ENCODE measurements at regions not wholly inside any gene's neighbourhood (a gene's known extent, or its start where the extent isn't known, plus 50 kb on each side); places are given as distances from the start of the nearest gene placed in this dataset.

DNA sequence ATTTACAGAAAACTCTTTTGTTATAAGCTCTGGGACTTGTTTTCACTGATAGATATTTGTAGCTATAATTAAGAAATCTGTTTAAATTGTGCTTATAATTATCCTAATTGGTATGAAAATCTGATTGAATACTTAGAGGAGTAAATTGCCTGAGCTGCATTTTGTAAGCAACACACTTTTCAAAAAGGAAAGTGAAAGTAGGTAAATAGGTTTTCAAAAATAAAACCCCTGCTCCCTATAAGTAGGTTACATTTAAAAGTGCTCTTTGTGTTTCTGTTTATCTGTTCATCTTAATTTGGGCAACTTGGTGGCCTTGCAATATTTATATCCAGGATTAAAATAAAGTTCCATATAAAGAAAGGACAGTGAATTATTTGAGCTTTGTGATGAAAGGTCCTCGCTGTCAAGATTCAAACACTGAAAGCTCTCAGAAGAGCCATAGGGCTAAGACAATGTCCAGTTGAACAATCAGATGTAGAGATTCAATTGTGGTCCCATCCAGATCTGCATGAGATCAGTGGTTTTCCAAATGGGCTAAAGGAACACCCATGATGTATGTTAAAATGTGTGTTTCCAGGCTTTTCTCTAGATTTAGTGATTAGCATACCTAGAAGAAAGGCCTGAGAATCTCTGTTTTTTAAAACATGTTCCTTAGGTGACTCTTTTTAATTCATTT, 371.6 kb downstream of the RPRM start:
- Histone ChIP-seq H2BK15ac (ENCODE audit: low read depth, poor library complexity, severe bottlenecking) (no peak overlapping the region), H2AFZ (ENCODE audit: low read depth, low read length) (no peak overlapping the region), H3K18ac (ENCODE audit: low read depth in 1 of 2, low read length in 2 of 2) (no peak overlapping the region), H2AK5ac (ENCODE audit: low read length, severe bottlenecking) (no peak overlapping the region), H4K8ac (ENCODE audit: low read length) (no peak overlapping the region), H3K4me2 (ENCODE audit: low read length, poor library complexity, severe bottlenecking) (no peak overlapping the region), H3K14ac (ENCODE audit: low read length in 2 of 2) (no peak overlapping the region), H3K9ac (ENCODE audit: low read length) (peak overlapping the region; percentile 42), H3K4me3 (ENCODE audit: insufficient read depth in 1 of 2, low read depth in 1 of 2, low read length in 2 of 2) (peak overlapping the region in 1 of 2 experiments; percentile 60), H3K9me3 (ENCODE audit: control insufficient read depth, low read length) (no peaks in the 10 kb centered on the region), H2BK120ac (ENCODE audit: low read depth, low read length) (no peak overlapping the region), H3K23ac (ENCODE audit: low read length in 2 of 2) (no peak overlapping the region), H3K4me1 (ENCODE audit: control insufficient read depth, insufficient read depth, low read depth, low read length) (no peaks in the 10 kb centered on the region), H3K27ac (ENCODE audit: low read length, poor library complexity, severe bottlenecking) (no peak overlapping the region), H2BK12ac (ENCODE audit: low read length in 2 of 2) (no peak overlapping the region), H3K4ac (ENCODE audit: low read depth in 1 of 2, low read length in 2 of 2) (no peak overlapping the region), H2BK5ac (ENCODE audit: low read depth, low read length, poor library complexity, severe bottlenecking) (no peak overlapping the region), H3K36me3 (ENCODE audit: control insufficient read depth in 1 of 2, insufficient read depth in 2 of 2, low read depth in 1 of 2, low read length in 2 of 2) (no peaks in the 10 kb centered on the region), H3K79me1 (replicated peaks; ENCODE audit: low read length, poor library complexity, severe bottlenecking) (no peaks in the 10 kb centered on the region), H4K91ac (ENCODE audit: low read length) (no peak overlapping the region), H3K27me3 (ENCODE audit: control insufficient read depth in 1 of 2, insufficient read depth in 1 of 2, low read length in 2 of 2) (no peaks in the 10 kb centered on the region)
- WGBS: 78% methylated on average over 1 of the region's 1 CpG
- no peak for DNase-seq

GRCh38 chr2:153105829-153106578, 372.6 kb downstream of the RPRM start:
- DNase-seq: no peak
- Histone ChIP-seq H3K27ac (ENCODE audit: low read length, poor library complexity, severe bottlenecking) (no peak overlapping the region), H4K91ac (ENCODE audit: low read length) (no peak overlapping the region), H2BK120ac (ENCODE audit: low read depth, low read length) (no peak overlapping the region), H4K8ac (ENCODE audit: low read length) (no peak overlapping the region), H3K79me1 (replicated peaks; ENCODE audit: low read length, poor library complexity, severe bottlenecking) (no peaks in the 10 kb centered on the region), H3K36me3 (ENCODE audit: control insufficient read depth in 1 of 2, insufficient read depth in 2 of 2, low read depth in 1 of 2, low read length in 2 of 2) (no peaks in the 10 kb centered on the region), H3K4me3 (ENCODE audit: insufficient read depth in 1 of 2, low read depth in 1 of 2, low read length in 2 of 2) (no peak overlapping the region), H3K4ac (ENCODE audit: low read depth in 1 of 2, low read length in 2 of 2) (no peak overlapping the region), H2BK12ac (ENCODE audit: low read length in 2 of 2) (no peak overlapping the region), H3K23ac (ENCODE audit: low read length in 2 of 2) (no peak overlapping the region), H2BK15ac (ENCODE audit: low read depth, poor library complexity, severe bottlenecking) (no peak overlapping the region), H2BK5ac (ENCODE audit: low read depth, low read length, poor library complexity, severe bottlenecking) (no peak overlapping the region), H3K4me2 (ENCODE audit: low read length, poor library complexity, severe bottlenecking) (no peak overlapping the region), H2AFZ (ENCODE audit: low read depth, low read length) (no peak overlapping the region), H3K9ac (ENCODE audit: low read length) (no peak overlapping the region), H3K18ac (ENCODE audit: low read depth in 1 of 2, low read length in 2 of 2) (no peak overlapping the region), H3K9me3 (ENCODE audit: control insufficient read depth, low read length) (no peaks in the 10 kb centered on the region), H3K4me1 (ENCODE audit: control insufficient read depth, insufficient read depth, low read depth, low read length) (no peaks in the 10 kb centered on the region), H2AK5ac (ENCODE audit: low read length, severe bottlenecking) (no peak overlapping the region), H3K14ac (ENCODE audit: low read length in 2 of 2) (no peak overlapping the region), H3K27me3 (ENCODE audit: control insufficient read depth in 1 of 2, insufficient read depth in 1 of 2, low read length in 2 of 2) (no peaks in the 10 kb centered on the region)
- 79% methylated on average over 2 of the region's 2 CpGs for WGBS

- no peak for DNase-seq
- Histone ChIP-seq H2AFZ (ENCODE audit: low read depth, low read length) (no peak overlapping the region), H3K27me3 (ENCODE audit: control insufficient read depth in 1 of 2, insufficient read depth in 1 of 2, low read length in 2 of 2) (no peaks in the 10 kb centered on the region), H3K27ac (ENCODE audit: low read length, poor library complexity, severe bottlenecking) (no peak overlapping the region), H2AK5ac (ENCODE audit: low read length, severe bottlenecking) (no peak overlapping the region), H3K4me2 (ENCODE audit: low read length, poor library complexity, severe bottlenecking) (no peak overlapping the region), H3K36me3 (ENCODE audit: control insufficient read depth in 1 of 2, insufficient read depth in 2 of 2, low read depth in 1 of 2, low read length in 2 of 2) (no peaks in the 10 kb centered on the region), H3K4me3 (ENCODE audit: insufficient read depth in 1 of 2, low read depth in 1 of 2, low read length in 2 of 2) (no peak overlapping the region), H2BK5ac (ENCODE audit: low read depth, low read length, poor library complexity, severe bottlenecking) (no peak overlapping the region), H3K79me1 (replicated peaks; ENCODE audit: low read length, poor library complexity, severe bottlenecking) (no peaks in the 10 kb centered on the region), H4K8ac (ENCODE audit: low read length) (no peak overlapping the region), H3K18ac (ENCODE audit: low read depth in 1 of 2, low read length in 2 of 2) (no peak overlapping the region), H3K9ac (ENCODE audit: low read length) (no peak overlapping the region), H4K91ac (ENCODE audit: low read length) (no peak overlapping the region), H2BK12ac (ENCODE audit: low read length in 2 of 2) (no peak overlapping the region), H3K9me3 (ENCODE audit: control insufficient read depth, low read length) (no peaks in the 10 kb centered on the region), H3K4me1 (ENCODE audit: control insufficient read depth, insufficient read depth, low read depth, low read length) (peaks cover 3% of the 10 kb centered on the region), H2BK15ac (ENCODE audit: low read depth, poor library complexity, severe bottlenecking) (no peak overlapping the region), H3K4ac (ENCODE audit: low read depth in 1 of 2, low read length in 2 of 2) (no peak overlapping the region), H3K23ac (ENCODE audit: low read length in 2 of 2) (no peak overlapping the region), H3K14ac (ENCODE audit: low read length in 2 of 2) (no peak overlapping the region), H2BK120ac (ENCODE audit: low read depth, low read length) (no peak overlapping the region)
- 11% methylated on average over 1 of the region's 2 CpGs for WGBS
Observed at GRCh38 chr2:153101187-153101586, 377.4 kb downstream of the RPRM start.

DNA sequence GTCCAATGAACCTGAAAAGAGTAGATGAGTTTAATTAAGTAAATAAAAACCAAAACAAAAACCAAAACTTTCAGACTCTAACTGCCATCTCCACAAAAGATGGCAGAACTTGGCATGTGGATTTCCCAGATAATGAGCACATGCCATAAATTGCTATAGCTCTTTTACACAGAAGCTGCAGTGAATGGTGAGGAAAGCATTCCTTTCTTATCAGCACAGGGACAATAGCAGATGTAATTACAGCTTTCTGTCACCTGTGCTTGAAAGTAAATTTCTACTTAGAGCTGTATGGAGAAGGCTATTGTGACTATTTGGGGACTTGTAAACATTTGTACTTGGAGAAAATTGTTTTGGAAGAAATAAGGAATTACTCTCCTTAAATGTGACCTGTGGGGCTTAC, 378.4 kb downstream of the RPRM start:
- Histone ChIP-seq H3K4me3 (ENCODE audit: insufficient read depth in 1 of 2, low read depth in 1 of 2, low read length in 2 of 2) (no peak overlapping the region), H4K8ac (ENCODE audit: low read length) (no peak overlapping the region), H2BK12ac (ENCODE audit: low read length in 2 of 2) (no peak overlapping the region), H3K27ac (ENCODE audit: low read length, poor library complexity, severe bottlenecking) (no peak overlapping the region), H2BK5ac (ENCODE audit: low read depth, low read length, poor library complexity, severe bottlenecking) (no peak overlapping the region), H4K91ac (ENCODE audit: low read length) (no peak overlapping the region), H3K14ac (ENCODE audit: low read length in 2 of 2) (no peak overlapping the region), H3K79me1 (replicated peaks; ENCODE audit: low read length, poor library complexity, severe bottlenecking) (no peaks in the 10 kb centered on the region), H2AK5ac (ENCODE audit: low read length, severe bottlenecking) (no peak overlapping the region), H3K4me2 (ENCODE audit: low read length, poor library complexity, severe bottlenecking) (no peak overlapping the region), H3K18ac (ENCODE audit: low read depth in 1 of 2, low read length in 2 of 2) (no peak overlapping the region), H3K36me3 (ENCODE audit: control insufficient read depth in 1 of 2, insufficient read depth in 2 of 2, low read depth in 1 of 2, low read length in 2 of 2) (no peaks in the 10 kb centered on the region), H2BK120ac (ENCODE audit: low read depth, low read length) (no peak overlapping the region), H2BK15ac (ENCODE audit: low read depth, poor library complexity, severe bottlenecking) (no peak overlapping the region), H3K27me3 (ENCODE audit: control insufficient read depth in 1 of 2, insufficient read depth in 1 of 2, low read length in 2 of 2) (no peaks in the 10 kb centered on the region), H3K9me3 (ENCODE audit: control insufficient read depth, low read length) (no peaks in the 10 kb centered on the region), H2AFZ (ENCODE audit: low read depth, low read length) (no peak overlapping the region), H3K4me1 (ENCODE audit: control insufficient read depth, insufficient read depth, low read depth, low read length) (peaks cover 3% of the 10 kb centered on the region), H3K9ac (ENCODE audit: low read length) (no peak overlapping the region), H3K4ac (ENCODE audit: low read depth in 1 of 2, low read length in 2 of 2) (no peak overlapping the region), H3K23ac (ENCODE audit: low read length in 2 of 2) (no peak overlapping the region)
- no peak for DNase-seq

Data from mesenchymal stem cell (in vitro differentiated cells and primary cell).